Spinal cord (tissue), 9 donors: ENCODE measurements at regions not wholly inside any gene's neighbourhood (a gene's known extent, or its start where the extent isn't known, plus 50 kb on each side); places are given as distances from the start of the nearest gene placed in this dataset.

Experiments
- DNase-seq, 6 donors: peaks; one replicate each; pipeline versions ENCODE4 v3.0.0 to v3.0.0-alpha.2; 2013 to 2015; ENCODE audit warnings: low spot score in 6 of 6, low read depth in 4 of 6
- H3K27ac ChIP-seq: one replicate; pipeline ENCODE4 v1.5.1; 2013; ENCODE audit warnings: low read depth, low read length, control low read depth
- H3K27me3 ChIP-seq: one replicate; pipeline ENCODE4 v1.6.1; 2013; ENCODE audit warnings: low read length; ENCODE audit not compliant: control insufficient read depth, insufficient read depth
- H3K36me3 ChIP-seq: one replicate; pipeline ENCODE4 v1.6.1; 2013; ENCODE audit warnings: low read length; ENCODE audit not compliant: control insufficient read depth, insufficient read depth
- H3K4me1 ChIP-seq: one replicate; pipeline ENCODE4 v1.6.1; 2013; ENCODE audit warnings: low read length; ENCODE audit not compliant: control insufficient read depth, insufficient read depth
- H3K4me3 ChIP-seq: one replicate; pipeline ENCODE4 v1.5.1; 2013; ENCODE audit warnings: low read depth, low read length, control low read depth
- H3K9me3 ChIP-seq: one replicate; pipeline ENCODE4 v1.6.1; 2013; ENCODE audit warnings: low read length; ENCODE audit not compliant: control insufficient read depth, insufficient read depth
- WGBS: methylation state at CpG from one replicate; pipeline ENCODE4 v1.1.5; 2013; ENCODE audit warnings: missing lambda C conversion rate; ENCODE audit not compliant: insufficient coverage; 5-methylcytosine and 5-hydroxymethylcytosine counted together
- donor health status: healthy.

GRCh38 chr18:10241579-10241978 is 212.9 kb upstream of the APCDD1 start:
- H3K9me3 ChIP-seq, result no peaks in the 10 kb centered on the region
- WGBS, result 83% methylated on average over 1 of the region's 1 CpG

DNA sequence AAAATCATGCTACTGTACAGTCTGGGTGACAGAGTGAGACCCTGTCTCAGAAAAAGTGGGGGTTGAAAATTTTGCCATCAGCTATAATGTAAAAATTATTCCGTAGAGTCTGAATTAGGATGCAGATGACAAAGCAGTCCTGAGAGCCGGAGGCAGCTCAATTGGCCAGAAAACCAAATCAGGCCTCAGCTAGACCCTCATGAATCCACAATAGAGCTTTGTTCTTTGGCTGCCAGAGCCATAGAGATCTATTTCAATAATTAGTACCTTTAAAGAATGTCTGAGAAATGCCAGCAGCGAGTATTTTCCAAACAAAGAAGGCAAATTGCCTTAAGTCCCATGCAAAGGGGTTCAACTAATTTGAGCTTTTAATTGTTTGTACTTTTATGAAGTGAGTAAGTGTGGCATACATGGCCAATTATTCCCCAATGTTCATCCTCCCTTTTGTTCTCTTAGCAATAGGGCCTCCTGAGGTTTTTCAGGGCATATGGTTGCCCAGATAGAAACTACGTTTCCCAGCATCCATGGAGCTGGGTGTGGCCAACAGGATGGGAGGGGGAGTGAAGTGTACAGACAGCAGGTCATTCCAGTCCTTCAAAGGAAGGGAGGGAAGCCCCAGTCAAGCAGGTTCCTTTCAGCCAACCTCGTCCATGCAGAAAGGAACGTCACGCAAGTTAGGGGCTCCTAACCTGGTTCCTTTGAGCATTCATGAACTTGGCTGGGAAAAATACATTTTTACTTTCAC is 211.3 kb upstream of the APCDD1 start:
- Histone ChIP-seq H3K9me3 (no peaks in the 10 kb centered on the region), H3K27me3 (no peaks in the 10 kb centered on the region), H3K4me1 (peaks cover 44% of the 10 kb centered on the region), H3K36me3 (no peaks in the 10 kb centered on the region), H3K27ac (no peak overlapping the region), H3K4me3 (no peak overlapping the region)
- peak in 2 of 6 donors; percentile 54 to 66 for DNase-seq
- WGBS, result no CpG with 5 or more reads among the region's 7 CpGs

More at GRCh38 chr18:10241579-10241978, 212.9 kb upstream of the APCDD1 start:
- DNase-seq, result no peak
- peaks cover 28% of the 10 kb centered on the region for H3K4me1 ChIP-seq
- H3K36me3 ChIP-seq, result no peaks in the 10 kb centered on the region
- H3K27me3 ChIP-seq, result no peaks in the 10 kb centered on the region
- no peak overlapping the region for H3K4me3 ChIP-seq
- H3K27ac ChIP-seq, result no peak overlapping the region

DNA sequence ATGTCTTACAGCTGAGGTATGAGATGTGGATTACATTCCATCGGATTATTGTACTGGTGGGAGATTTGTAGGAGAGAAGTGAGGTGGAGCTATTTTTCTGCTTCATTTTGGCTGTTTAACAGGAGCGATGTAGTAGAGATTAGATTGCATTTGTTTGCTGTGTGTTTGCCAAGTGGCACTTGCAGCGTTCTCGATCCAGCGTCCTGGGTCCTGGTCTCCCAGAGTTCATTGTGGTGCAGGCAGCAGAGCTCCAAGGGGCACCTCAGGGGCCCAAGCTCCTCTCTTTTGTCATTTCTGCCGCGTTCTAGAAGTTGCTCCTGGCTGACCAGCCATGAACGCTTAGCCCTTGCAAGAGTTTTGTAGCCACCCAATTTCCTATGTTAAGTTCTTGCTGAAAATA is 210.1 kb upstream of the APCDD1 start:
- Histone ChIP-seq H3K4me1 (peaks cover 42% of the 10 kb centered on the region), H3K4me3 (no peak overlapping the region), H3K27ac (no peak overlapping the region), H3K27me3 (no peaks in the 10 kb centered on the region), H3K36me3 (no peaks in the 10 kb centered on the region), H3K9me3 (no peaks in the 10 kb centered on the region)
- 91% methylated on average over 8 of the region's 8 CpGs for WGBS
- no peak for DNase-seq

GRCh38 chr18:10245031-10245845 is 209.2 kb upstream of the APCDD1 start:
- H3K27me3 ChIP-seq, result no peaks in the 10 kb centered on the region
- no peak overlapping the region for H3K27ac ChIP-seq
- peaks cover 38% of the 10 kb centered on the region for H3K4me1 ChIP-seq
- H3K36me3 ChIP-seq, result no peaks in the 10 kb centered on the region
- no peaks in the 10 kb centered on the region for H3K9me3 ChIP-seq
- 87% methylated on average over 11 of the region's 11 CpGs for WGBS
- DNase-seq, result no peak
- no peak overlapping the region for H3K4me3 ChIP-seq

- no peak overlapping the region for H3K27ac ChIP-seq
- H3K4me1 ChIP-seq, result peaks cover 38% of the 10 kb centered on the region
- no peaks in the 10 kb centered on the region for H3K27me3 ChIP-seq
- WGBS, result 60% methylated on average over 6 of the region's 6 CpGs
- no peaks in the 10 kb centered on the region for H3K36me3 ChIP-seq
- DNase-seq, result no peak
- H3K9me3 ChIP-seq, result no peaks in the 10 kb centered on the region
- H3K4me3 ChIP-seq, result no peak overlapping the region
Observed at GRCh38 chr18:10245846-10246175, 208.6 kb upstream of the APCDD1 start.

DNA sequence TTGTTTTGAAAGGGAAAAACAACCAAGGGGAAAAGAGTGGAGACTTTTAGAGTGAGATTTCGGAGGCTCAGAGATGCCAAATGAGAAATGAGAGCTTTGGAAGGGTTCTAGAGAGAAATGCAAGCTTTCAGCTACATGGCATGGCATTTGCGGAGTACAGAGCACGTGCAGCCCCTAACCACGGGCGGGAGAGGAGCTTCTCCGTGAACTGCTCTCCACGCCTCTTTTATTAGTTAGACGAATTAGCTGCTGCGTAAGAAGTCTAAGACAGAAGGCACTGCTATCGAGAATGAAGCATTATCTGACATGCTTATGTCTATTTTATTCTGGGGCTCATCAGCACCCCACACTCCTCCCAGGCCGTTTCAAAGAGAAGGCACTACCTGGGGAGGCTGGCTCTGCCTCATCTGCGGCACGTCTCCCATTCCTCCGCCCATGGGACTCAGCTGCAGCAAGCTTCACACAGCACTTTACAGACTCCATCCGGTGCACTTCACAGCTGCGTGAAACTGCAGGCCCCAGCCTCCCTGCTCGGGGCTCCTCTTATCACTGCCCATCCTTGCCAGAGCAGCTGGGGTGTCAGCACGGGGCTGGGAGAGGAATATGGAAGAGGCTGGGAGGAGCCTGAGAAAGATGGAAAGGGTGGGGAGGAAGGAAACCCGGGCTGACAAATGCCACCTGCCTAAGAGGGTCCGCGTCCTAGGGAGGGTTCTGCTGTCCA is 207.3 kb upstream of the APCDD1 start:
- no peaks in the 10 kb centered on the region for H3K36me3 ChIP-seq
- H3K27me3 ChIP-seq, result no peaks in the 10 kb centered on the region
- no peaks in the 10 kb centered on the region for H3K9me3 ChIP-seq
- H3K4me1 ChIP-seq, result peaks cover 38% of the 10 kb centered on the region
- H3K4me3 ChIP-seq, result peak overlapping the region; percentile 0
- 40% methylated on average over 15 of the region's 21 CpGs for WGBS
- DNase-seq, result peak in 1 of 6 donors; percentile 73
- peak overlapping the region; percentile 25 for H3K27ac ChIP-seq

DNA sequence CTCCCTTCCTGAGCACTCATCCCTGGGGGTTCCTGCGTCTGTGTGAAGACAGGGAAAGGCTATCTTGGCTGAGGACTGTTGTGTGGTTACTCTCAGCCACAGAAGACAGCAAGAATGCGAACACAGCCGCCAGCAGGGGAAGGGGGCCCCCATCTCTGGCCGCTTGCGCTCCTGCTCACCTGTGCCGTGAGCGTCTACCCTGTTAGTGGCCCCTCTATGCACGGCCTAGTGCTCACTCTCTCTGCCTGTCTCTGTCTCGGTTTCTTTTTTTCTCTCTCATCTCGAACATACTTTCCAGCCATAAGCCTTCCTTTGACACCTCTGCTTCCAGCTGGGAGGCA is 206.7 kb upstream of the APCDD1 start:
- no peaks in the 10 kb centered on the region for H3K36me3 ChIP-seq
- DNase-seq, result no peak
- no peaks in the 10 kb centered on the region for H3K9me3 ChIP-seq
- H3K4me3 ChIP-seq, result no peak overlapping the region
- H3K4me1 ChIP-seq, result peaks cover 36% of the 10 kb centered on the region
- H3K27me3 ChIP-seq, result no peaks in the 10 kb centered on the region
- WGBS, result 78% methylated on average over 6 of the region's 10 CpGs
- peak overlapping the region; percentile 25 for H3K27ac ChIP-seq

GRCh38 chr18:10248738-10249137 is 205.7 kb upstream of the APCDD1 start:
- no peak overlapping the region for H3K4me3 ChIP-seq
- H3K27ac ChIP-seq, result no peak overlapping the region
- H3K27me3 ChIP-seq, result no peaks in the 10 kb centered on the region
- peaks cover 32% of the 10 kb centered on the region for H3K4me1 ChIP-seq
- H3K36me3 ChIP-seq, result no peaks in the 10 kb centered on the region
- 88% methylated on average over 4 of the region's 5 CpGs for WGBS
- H3K9me3 ChIP-seq, result no peaks in the 10 kb centered on the region
- DNase-seq, result no peak

DNA sequence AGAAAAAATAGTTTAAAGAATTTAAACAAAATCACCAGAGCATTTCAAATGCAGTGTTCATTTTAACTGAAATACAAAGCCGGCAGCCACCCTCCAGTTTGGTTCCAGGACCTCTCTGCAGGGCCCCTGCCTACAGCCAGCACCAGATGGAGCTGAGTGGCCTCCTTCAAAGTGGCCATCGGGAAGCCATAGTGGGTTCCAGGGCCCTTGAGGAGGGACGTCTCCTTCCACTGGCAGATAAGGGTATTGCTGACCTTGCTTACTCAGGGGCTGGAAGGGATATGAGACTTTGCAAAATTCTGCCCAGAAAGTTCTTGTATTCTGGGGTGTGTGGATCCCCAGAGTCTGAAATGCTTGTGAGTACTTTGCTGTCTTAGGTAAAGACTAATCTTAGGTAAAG is 205.2 kb upstream of the APCDD1 start:
- Histone ChIP-seq H3K4me1 (peaks cover 32% of the 10 kb centered on the region), H3K27me3 (no peaks in the 10 kb centered on the region), H3K36me3 (no peaks in the 10 kb centered on the region), H3K4me3 (no peak overlapping the region), H3K27ac (no peak overlapping the region), H3K9me3 (no peaks in the 10 kb centered on the region)
- no peak for DNase-seq
- 55% methylated on average over 3 of the region's 3 CpGs for WGBS
